K562 (cell line): ENCODE measurements at regions not wholly inside any gene's neighbourhood (a gene's known extent, or its start where the extent isn't known, plus 50 kb on each side); places are given as distances from the start of the nearest gene placed in this dataset.

Experiments
- ATAC-seq: fragments of 200-7000 bp; cut with Tn5 transposase; 3 replicates; pipeline ENCODE4 v1.9.1; 2020; ENCODE audit warnings: moderate library complexity
- BruUV-seq: library from RNA; stranded (reverse); fragments of 400-500 nt; replicated peaks from 2 replicates; lab custom pipeline; 2021; lab: Mats Ljungman, UMichigan
- CTCF ChIA-PET: fragments of 300-600 bp; formaldehyde crosslinking; extraction: SDS; loops from one replicate; lab custom pipeline; 2021; ENCODE audit warnings: low intra/inter-chr PET ratio; lab: Yijun Ruan, JAX
- POLR2A ChIA-PET: fragments of 300-600, 350-650 bp; sonication (Branson Sonifier 250); formaldehyde crosslinking; extraction: SDS; loops from one replicate; lab custom pipeline; 2021; ENCODE audit warnings: antibody characterized with exemption, inconsistent platforms; lab: Yijun Ruan, JAX
- DNase-seq, 4 experiments: peaks; one replicate each; pipeline versions ENCODE4 v3.0.0 to v3.0.0-alpha.2; 2011 to 2018; ENCODE audit warnings: low spot score in 3 of 4, mixed read lengths in 3 of 4; ENCODE audit errors: extremely low read depth in 1 of 4
- FAIRE-seq: peaks from 2 replicates; lab custom pipeline; 2011; peaks lifted over from hg19 to GRCh38; lab: Jason Lieb, UNC
- H2AFZ ChIP-seq: 2 replicates; pipeline ENCODE4 v1.6.0; 2011; ENCODE audit warnings: low read depth, low read length, control low read depth, inconsistent platforms
- H3K27ac ChIP-seq: fragments of 200-600 bp; 3 replicates; pipeline ENCODE4 v1.8.0; 2011; ENCODE audit warnings: low read depth, mild to moderate bottlenecking, control low read depth, inconsistent platforms, low read length, moderate library complexity, mixed read lengths; ENCODE audit errors: extremely low read depth
- H3K27me3 ChIP-seq, 2 experiments: fragments of 300-600 bp in 1 of 2; 2 replicates in 1 of 2; 3 replicates in 1 of 2; pipeline versions ENCODE4 v1.6.0 to v1.8.0; 2011; ENCODE audit warnings: inconsistent platforms in 2 of 2, low read length in 2 of 2, mild to moderate bottlenecking in 1 of 2, mixed read lengths in 1 of 2, moderate library complexity in 1 of 2; ENCODE audit not compliant: control insufficient read depth in 2 of 2, insufficient read depth in 2 of 2
- H3K36me3 ChIP-seq: fragments of 300-600 bp; 3 replicates; pipeline ENCODE4 v1.8.0; 2011; ENCODE audit warnings: mild to moderate bottlenecking, low read length, inconsistent platforms; ENCODE audit not compliant: control insufficient read depth, insufficient read depth
- H3K4me1 ChIP-seq, 2 experiments: fragments of 200-600 bp in 1 of 2; replicated peaks in 1 of 2; 2 replicates in 1 of 2; 3 replicates in 1 of 2; pipeline versions ENCODE4 v1.5.1 to v1.8.0; 2011; ENCODE audit warnings: inconsistent platforms in 2 of 2, low read length in 2 of 2, mild to moderate bottlenecking in 1 of 2, mixed read lengths in 1 of 2, moderate library complexity in 1 of 2; ENCODE audit not compliant: control insufficient read depth in 2 of 2, insufficient read depth in 2 of 2
- H3K4me2 ChIP-seq: 2 replicates; pipeline ENCODE4 v1.6.1; 2011; ENCODE audit warnings: low read length, control low read depth, inconsistent platforms, mixed read lengths; ENCODE audit not compliant: insufficient read depth
- H3K4me3 ChIP-seq: fragments of 200-600 bp; sonication (generic), shearing (Covaris generic); 2 replicates; pipeline ENCODE4 v1.5.1; 2016; ENCODE audit warnings: control low read depth, inconsistent platforms
- H3K79me2 ChIP-seq: fragments of 200-600 bp; 3 replicates; pipeline ENCODE4 v1.8.0; 2011; ENCODE audit warnings: low read length, inconsistent platforms; ENCODE audit not compliant: control insufficient read depth, insufficient read depth
- H3K9ac ChIP-seq, 2 experiments: 2 replicates each; pipeline versions ENCODE4 v1.6.0 to v1.6.1; 2011; ENCODE audit warnings: low read depth in 2 of 2, low read length in 2 of 2, control low read depth in 1 of 2, inconsistent platforms in 1 of 2, mild to moderate bottlenecking in 1 of 2, mixed read lengths in 1 of 2; ENCODE audit not compliant: insufficient read depth in 1 of 2
- H3K9me1 ChIP-seq: one replicate; pipeline ENCODE4 v1.6.0; 2011; ENCODE audit warnings: inconsistent platforms, mild to moderate bottlenecking, low read length, moderate library complexity; ENCODE audit not compliant: control insufficient read depth, insufficient read depth
- H3K9me3 ChIP-seq: replicated peaks from 2 replicates; pipeline ENCODE4 v1.5.1; 2011; ENCODE audit warnings: low read depth, low read length, inconsistent platforms; ENCODE audit not compliant: control insufficient read depth, insufficient read depth
- H4K20me1 ChIP-seq: replicated peaks from 2 replicates; pipeline ENCODE4 v1.6.1; 2011; ENCODE audit warnings: low read length, inconsistent platforms, mixed read lengths; ENCODE audit not compliant: control insufficient read depth, insufficient read depth
- BACH1 ChIP-seq: fragments of 200-800 bp; sonication (Bioruptor generic); IDR thresholded peaks from 2 replicates; pipeline ENCODE4 v1.6.1; 2016; ENCODE audit warnings: missing genetic modification characterization, missing compliant biosample characterization
- EHMT2 ChIP-seq: fragments of 450-650 bp; IDR thresholded peaks from 2 replicates; pipeline ENCODE4 v1.6.1; 2018; ENCODE audit warnings: antibody characterized with exemption
- FOXJ3 ChIP-seq: sonication (generic); formaldehyde crosslinking; IDR thresholded peaks from 2 replicates; pipeline ENCODE4 v1.4.0; 2020; ENCODE audit warnings: mild to moderate bottlenecking, missing genetic modification reagents
- KLF1 ChIP-seq: fragments of 450-650 bp; IDR thresholded peaks from 2 replicates; pipeline ENCODE4 v1.6.1; 2016; ENCODE audit warnings: missing genetic modification characterization, missing compliant biosample characterization
- KLF13 ChIP-seq: fragments of 450-650 bp; IDR thresholded peaks from 2 replicates; pipeline ENCODE4 v1.6.1; 2016; ENCODE audit warnings: missing genetic modification characterization, low read depth, mild to moderate bottlenecking, missing compliant biosample characterization, moderate library complexity, borderline replicate concordance
- MAFG ChIP-seq: fragments of 450-650 bp; conservative IDR thresholded peaks from 2 replicates; pipeline ENCODE4 v1.6.1; 2016; ENCODE audit warnings: missing genetic modification characterization, missing compliant biosample characterization
- SETDB1 ChIP-seq: IDR thresholded peaks from one replicate; pipeline ENCODE4 v1.6.1; 2012; ENCODE audit warnings: low read length, control low read depth, inconsistent platforms
- SMARCA4 ChIP-seq: fragments of 450-650 bp; IDR thresholded peaks from 2 replicates; pipeline ENCODE4 v1.6.1; 2016
- ZNF77 ChIP-seq: fragments of 250-450 bp; sonication (Bioruptor Pico); IDR thresholded peaks from 2 replicates; pipeline ENCODE4 v1.5.0; 2020
- ZNF785 ChIP-seq: fragments of 250-450 bp; sonication (Bioruptor Pico); IDR thresholded peaks from 2 replicates; pipeline ENCODE4 v1.4.0; 2020; ENCODE audit warnings: mild to moderate bottlenecking
- WGBS: fragments of 100-300 bp; shearing (Covaris generic); methylation state at CpG from one replicate; pipeline ENCODE4 v1.1.6; 2016; ENCODE audit warnings: low coverage, mixed read lengths; ENCODE audit not compliant: insufficient coverage; ENCODE audit errors: missing lambda C conversion rate; 5-methylcytosine and 5-hydroxymethylcytosine counted together
- in situ Hi-C: fragments of 300-500 bp; cut with MboI; formaldehyde crosslinking; loops from 4 replicates; pipeline ENCODE4 v1.15.0; 2018; ENCODE audit warnings: inconsistent platforms, mixed read lengths
- intact Hi-C: fragments of 100-400 bp; cut with micrococcal nuclease; formaldehyde crosslinking; loops from 2 replicates; pipeline ENCODE4 v1.14.2; 2022
- TF ChIP-seq, protein P1 (sequence below): fragments of 450-650 bp; formaldehyde crosslinking; IDR thresholded peaks from 2 replicates; pipeline ENCODE4 v1.4.0; 2020; ENCODE audit warnings: mild to moderate bottlenecking, mixed read lengths
- TF ChIP-seq, protein P2 (sequence below): sonication (generic); formaldehyde crosslinking; IDR thresholded peaks from 2 replicates; pipeline ENCODE4 v1.5.0; 2020; ENCODE audit warnings: missing genetic modification reagents
- TF ChIP-seq, protein P3 (sequence below): sonication (generic); formaldehyde crosslinking; IDR thresholded peaks from 2 replicates; pipeline ENCODE4 v1.8.0; 2022; ENCODE audit warnings: missing genetic modification reagents, mild to moderate bottlenecking, borderline replicate concordance

DNA sequence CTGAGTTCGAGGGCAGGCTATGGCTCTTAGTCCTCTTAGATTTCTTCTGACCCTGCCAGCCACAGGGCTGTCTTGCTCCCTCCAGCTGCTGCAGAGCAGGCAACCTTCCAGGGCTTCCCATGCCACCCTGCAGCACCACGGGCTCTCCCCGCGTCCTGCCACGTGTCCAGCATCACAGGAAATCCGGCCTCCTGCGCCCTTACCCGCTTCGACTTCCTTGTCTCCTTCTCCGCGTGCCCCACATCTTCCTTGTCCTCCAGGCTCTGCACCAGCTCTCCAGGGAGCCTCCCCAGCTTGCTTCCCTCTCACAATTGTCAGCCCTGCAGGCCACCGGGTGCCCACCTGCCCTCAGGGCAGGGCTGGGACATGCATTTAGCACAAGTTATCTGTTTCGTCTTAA is 253.5 kb downstream of the DCDC2C start:
- 2% methylated on average over 13 of the region's 13 CpGs for WGBS
- Histone ChIP-seq H3K27ac (no peak overlapping the region), H3K79me2 (no peaks in the 10 kb centered on the region), H3K27me3 (no peaks in the 10 kb centered on the region), H3K36me3 (no peaks in the 10 kb centered on the region), H3K9ac (no peak overlapping the region), H3K4me1 (no peaks in the 10 kb centered on the region), H2AFZ (no peak overlapping the region), H3K4me3 (no peak overlapping the region)
- ATAC-seq (no peak), FAIRE-seq (no peak)
- no TSS peak for BruUV-seq
- in situ Hi-C loops: no loop called here
- POLR2A ChIA-PET: interaction anchor here (0.6 kb wide), 1 partner anchor 10 kb away, joined by 4 read pairs; no protein-coding TSS in a partner anchor
- no peak for TF ChIP-seq ZNF77
- TF ChIP-seq SETDB1: no peak
- TF ChIP-seq, protein P1, sequence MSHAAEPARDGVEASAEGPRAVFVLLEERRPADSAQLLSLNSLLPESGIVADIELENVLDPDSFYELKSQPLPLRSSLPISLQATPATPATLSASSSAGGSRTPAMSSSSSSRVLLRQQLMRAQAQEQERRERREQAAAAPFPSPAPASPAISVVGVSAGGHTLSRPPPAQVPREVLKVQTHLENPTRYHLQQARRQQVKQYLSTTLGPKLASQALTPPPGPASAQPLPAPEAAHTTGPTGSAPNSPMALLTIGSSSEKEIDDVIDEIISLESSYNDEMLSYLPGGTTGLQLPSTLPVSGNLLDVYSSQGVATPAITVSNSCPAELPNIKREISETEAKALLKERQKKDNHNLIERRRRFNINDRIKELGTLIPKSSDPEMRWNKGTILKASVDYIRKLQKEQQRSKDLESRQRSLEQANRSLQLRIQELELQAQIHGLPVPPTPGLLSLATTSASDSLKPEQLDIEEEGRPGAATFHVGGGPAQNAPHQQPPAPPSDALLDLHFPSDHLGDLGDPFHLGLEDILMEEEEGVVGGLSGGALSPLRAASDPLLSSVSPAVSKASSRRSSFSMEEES: no peak
- TF ChIP-seq EHMT2: no peak
- TF ChIP-seq KLF1 (tag): no peak
- no peak for TF ChIP-seq KLF13 (tag)
- TF ChIP-seq MAFG (tag): no peak
- TF ChIP-seq BACH1 (tag): no peak
- no peak for TF ChIP-seq SMARCA4
- TF ChIP-seq, protein P2, sequence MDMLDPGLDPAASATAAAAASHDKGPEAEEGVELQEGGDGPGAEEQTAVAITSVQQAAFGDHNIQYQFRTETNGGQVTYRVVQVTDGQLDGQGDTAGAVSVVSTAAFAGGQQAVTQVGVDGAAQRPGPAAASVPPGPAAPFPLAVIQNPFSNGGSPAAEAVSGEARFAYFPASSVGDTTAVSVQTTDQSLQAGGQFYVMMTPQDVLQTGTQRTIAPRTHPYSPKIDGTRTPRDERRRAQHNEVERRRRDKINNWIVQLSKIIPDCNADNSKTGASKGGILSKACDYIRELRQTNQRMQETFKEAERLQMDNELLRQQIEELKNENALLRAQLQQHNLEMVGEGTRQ (CRISPR knock-in tag): no peak
- no peak for TF ChIP-seq ZNF785 (CRISPR knock-in tag)
- TF ChIP-seq, protein P3, sequence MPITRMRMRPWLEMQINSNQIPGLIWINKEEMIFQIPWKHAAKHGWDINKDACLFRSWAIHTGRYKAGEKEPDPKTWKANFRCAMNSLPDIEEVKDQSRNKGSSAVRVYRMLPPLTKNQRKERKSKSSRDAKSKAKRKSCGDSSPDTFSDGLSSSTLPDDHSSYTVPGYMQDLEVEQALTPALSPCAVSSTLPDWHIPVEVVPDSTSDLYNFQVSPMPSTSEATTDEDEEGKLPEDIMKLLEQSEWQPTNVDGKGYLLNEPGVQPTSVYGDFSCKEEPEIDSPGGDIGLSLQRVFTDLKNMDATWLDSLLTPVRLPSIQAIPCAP (CRISPR knock-in tag): no peak
- no peak for TF ChIP-seq FOXJ3
- TF ChIP-seq, all 486 proteins: peak for 0
- Histone ChIP-seq H3K9me3 (no peaks in the 10 kb centered on the region), H4K20me1 (no peaks in the 10 kb centered on the region), H3K9me1 (no peaks in the 10 kb centered on the region), H3K4me2 (no peak overlapping the region)
- CTCF ChIA-PET: no interaction called here
- no peak for DNase-seq
- intact Hi-C loops: loop anchor here (5.0 kb wide), 1 partner anchor 220 kb away; no protein-coding TSS in a partner anchor
